ENCODE measurements at regions not wholly inside any gene's neighbourhood (a gene's known extent, or its start where the extent isn't known, plus 50 kb on each side); places are given as distances from the start of the nearest gene placed in this dataset.

DNA sequence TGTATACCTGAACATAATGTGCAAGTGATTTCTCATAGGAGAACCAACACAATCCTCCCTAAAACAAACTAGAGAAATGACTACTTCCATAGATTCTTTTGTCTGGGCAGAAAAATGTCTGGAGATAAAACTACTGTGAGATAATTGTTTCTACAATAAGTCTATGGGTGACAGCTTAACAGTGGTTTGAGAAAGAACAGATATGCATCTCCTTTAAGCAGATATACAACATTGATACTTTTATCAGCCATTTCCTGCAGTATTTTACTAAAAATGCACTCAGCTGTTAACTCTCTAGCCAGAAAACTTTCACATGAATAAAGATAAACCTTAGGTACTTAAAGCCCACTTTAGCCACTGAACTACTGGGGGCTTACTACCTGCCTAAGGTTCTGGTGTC lies 1132.4 kb downstream of the EFNB2 start:
- DNase-seq = no peak

DNA sequence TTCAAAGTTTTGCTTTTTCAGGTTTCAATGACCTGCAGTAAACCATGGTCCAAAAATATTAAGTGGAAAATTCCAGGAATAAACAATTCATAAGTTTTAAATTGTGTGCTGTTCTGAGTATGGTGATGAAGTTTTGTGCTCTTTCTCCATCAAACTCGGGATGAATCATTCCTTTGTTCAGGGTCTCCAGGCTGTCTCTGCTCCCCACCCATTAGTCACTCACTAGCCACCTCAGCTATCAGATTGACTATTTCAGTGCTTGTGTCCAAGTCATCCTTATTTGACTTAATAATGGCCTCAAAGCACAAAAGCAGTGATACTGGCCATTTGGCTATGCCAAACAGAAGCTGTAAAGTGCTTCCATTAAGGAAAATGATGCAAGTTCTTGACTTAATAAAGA lies 1140.4 kb downstream of the EFNB2 start:
- no peak for DNase-seq

GRCh38 chr13:105389373-105389772 lies 1146.1 kb downstream of the EFNB2 start:
- DNase-seq = no peak

GRCh38 chr13:105377452-105377851 lies 1158.0 kb downstream of the EFNB2 start:
- DNase-seq = no peak

DNA sequence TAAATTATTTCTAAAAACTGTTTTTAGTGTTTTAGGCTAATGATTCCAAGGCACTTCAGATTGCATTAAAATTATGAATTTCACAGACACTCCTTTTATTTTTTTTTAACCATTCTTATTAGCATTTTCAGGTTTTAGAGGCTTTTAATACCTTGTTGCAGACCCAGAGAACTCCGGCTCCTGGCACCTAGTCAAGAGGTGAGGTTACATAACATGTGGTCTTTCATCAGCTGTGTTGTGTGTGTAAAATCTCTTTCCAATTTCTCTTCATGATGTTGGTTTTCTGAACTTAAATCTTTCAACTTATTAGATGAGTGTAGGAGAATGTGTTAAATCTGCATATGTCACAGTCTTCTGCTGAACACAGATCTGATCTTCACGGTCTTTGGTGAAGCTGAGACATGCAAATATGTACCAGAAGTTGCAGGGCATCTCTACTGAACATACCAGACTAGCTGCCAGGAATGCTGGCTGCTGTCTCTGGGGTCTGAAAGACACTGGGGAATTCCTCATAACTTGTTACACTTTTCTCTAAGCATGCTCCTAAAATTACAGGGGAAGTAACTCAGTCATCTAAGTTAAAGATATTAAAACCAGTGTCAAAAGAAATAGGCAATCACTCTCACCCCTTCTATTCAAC lies 1165.3 kb downstream of the EFNB2 start:
- no peak for DNase-seq

DNA sequence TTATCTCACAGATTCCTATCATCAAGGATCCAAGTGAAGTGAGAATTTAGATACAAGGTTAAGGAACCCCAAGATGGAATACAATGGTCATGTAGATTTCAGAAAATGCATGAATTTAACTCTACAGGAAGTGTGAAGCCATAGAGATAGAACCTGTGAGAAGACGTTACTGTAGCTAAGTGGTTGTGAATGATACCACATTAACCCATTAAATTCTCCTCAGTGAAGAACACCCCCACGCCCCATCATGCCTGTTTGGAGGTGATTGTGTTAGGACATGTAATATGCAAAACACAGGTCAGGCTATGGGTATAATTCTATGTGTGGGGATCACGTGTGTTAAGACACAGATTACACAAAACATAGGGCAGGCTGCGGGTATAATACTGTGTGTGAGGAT lies 1166.7 kb downstream of the EFNB2 start:
- no peak for DNase-seq

DNA sequence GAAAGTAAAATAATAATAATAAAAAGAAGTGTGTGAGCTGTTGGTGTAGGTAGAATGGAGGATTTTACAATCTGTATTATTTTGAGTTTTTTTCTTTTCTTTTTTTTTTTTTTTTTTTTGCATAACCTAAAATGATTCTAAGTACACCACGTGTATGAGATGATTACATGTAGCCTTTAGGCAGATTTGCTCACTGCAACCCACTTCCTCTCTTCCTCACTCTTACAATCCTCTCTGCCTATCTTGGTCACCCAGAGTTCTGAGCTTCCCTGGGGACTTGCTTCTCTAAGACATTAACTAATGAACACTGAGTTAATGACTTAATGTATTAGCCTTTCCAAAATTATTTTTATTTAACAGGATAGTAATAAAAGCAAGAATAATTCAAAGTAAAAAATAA lies 1169.6 kb downstream of the EFNB2 start:
- no peak for DNase-seq

DNA sequence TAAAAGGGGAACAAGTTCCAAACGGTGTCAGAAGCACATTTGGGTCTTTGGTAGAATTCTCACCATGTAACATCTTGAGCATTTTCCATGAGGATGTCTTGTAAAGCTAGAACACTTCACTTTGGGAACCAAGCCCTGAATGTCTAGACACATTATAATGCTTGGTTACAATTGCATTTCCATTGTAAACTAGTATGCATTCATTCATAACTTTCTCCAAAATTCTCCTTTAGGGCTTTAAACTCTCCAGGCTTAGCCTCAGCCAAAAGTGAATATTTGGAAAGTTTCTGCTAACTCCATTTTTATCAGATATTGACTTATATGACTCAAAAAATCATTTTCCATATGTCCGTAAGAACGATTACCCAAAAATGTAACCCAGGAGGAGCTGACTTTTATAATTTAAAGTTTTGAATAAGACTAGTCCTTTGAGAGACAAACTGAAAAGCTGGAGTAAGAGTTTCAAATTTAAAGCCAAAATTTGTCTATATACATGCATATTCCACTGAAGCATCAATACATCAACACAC lies 1170.4 kb downstream of the EFNB2 start:
- no peak for DNase-seq

DNA sequence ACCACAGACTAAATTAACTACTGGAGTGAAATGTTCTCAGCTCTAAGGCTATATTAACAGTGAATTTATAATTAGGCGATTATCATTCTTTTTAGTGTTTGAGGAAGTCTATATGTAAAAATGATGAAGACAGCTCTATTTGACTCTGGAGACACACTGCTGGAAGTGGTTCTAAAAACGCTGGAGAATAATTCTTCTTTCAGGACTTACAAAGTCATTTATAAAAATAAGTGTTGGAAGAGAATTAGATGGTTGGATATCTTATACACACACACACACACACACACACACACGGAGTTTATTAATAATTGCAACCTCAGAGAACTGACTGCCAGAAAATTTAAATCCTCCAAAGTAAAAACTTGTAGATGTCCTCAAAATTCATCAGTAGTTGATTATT lies 1171.3 kb downstream of the EFNB2 start:
- DNase-seq = no peak

- DNase-seq = no peak
Measured at GRCh38 chr13:105363261-105364190, 1171.9 kb downstream of the EFNB2 start.

DNA sequence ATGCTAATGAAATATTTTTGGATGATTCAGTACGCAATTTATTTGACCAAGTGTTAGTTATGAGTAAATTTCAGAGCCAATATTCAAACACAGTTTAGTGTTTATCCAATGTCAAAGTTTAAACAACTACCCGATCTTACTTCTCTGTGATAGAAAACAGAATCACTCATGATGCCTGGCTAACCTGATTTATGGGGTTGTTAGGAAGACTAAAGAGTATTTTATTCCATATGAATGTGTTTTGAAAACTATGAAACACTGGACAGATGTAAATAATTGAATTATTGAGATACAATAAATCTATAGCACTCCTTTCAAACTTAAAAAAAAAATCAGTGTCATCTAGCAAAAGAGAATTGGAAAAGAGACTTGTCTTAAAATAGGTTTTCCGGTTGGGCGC lies 1181.8 kb downstream of the EFNB2 start:
- DNase-seq = no peak

DNA sequence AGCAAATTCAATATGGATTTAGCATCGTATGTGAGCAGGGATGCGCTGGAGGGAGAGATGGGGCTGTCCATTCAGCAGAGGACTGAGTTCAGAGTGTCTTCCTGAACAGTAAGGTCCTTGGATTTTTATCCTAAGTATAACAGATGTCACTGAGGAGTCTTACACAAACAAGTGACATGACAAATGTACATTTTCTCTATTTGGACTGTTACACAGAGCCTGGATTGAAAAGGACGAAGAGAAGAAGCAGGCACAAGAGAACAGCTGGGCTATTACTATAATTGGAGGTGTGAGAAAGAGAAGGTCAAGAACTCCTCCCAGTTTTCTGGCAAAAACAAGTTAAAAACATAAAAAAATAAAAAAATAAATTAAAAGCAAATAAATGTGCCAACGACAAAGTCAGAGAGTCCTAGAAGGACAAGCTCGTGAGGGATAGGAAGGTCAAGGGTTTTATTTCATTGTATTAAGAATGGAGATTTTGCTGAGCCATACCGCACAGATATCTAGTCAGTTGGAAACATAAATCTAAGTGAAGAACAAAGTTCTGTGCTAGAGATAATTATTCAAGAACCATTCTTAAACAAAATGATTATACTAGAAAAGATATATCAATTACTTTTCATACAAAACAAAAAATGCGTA lies 1186.3 kb downstream of the EFNB2 start:
- peak; percentile 30 for DNase-seq

GRCh38 chr13:105346141-105346775 lies 1189.2 kb downstream of the EFNB2 start:
- DNase-seq = no peak

DNA sequence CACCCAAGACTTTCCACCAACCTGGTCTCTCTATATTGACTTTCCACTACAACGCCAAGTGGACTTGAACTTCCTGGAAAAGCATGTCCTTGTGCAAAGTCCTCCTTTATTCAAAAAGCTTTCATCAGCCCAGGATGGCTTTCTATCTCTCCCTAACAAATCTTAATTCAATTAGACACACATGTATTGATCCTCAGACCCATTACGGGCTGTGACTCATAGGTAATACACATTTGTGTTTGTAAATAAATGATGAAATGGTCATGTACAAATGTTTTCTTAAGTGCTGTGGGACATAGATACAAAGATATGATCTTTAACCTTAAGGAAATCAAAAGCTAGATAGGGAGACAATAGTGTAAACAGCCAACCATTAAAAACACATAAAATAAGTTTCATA lies 1189.7 kb downstream of the EFNB2 start:
- DNase-seq = no peak

DNA sequence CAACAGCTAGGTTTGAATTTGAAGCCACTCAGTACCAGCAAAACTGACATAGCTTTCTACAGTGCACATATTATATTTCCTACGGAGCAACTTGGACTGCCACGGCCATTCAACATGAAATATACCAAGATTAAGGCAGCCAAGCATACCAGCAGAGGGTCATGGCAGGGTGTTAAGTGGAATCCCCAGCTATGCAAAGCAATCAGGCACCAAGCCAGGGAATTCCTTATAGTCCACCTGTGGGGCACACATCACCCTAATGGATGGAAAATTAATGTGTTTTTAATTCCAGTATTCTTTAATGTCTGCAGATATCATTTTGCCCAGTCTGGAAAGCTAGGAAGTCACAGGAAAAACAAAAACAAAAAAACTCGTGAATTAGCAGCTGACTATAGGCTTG lies 1190.3 kb downstream of the EFNB2 start:
- no peak for DNase-seq

DNA sequence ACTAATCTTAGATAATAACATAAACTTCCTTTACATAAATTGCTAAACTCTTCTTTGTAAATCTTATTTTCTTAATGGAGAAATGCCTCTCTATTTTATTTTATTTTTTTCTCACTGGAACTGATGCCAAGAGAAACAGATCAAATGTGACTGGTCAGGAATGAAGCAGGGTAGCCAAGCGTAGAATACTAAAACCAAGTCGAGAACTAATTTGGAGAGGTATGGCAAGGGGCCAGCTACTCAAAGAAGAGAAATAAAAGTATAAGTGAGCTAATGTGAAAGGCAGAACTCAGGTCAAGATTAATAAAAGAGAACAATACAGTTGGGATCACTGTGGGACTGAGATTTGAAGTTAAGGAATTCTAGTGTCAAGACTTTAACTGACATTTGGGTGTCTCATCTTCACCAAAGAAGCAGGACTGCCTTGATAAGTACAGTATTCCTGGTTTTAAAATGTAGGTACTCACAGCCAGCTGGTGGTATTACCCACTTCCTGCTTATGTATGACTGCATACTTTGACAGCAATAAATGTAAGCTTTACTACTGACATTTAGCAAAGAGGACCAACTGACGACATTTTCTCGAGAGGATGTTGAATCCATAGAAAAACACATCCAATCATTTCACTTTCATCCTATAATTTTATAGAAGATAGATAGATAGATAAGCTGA lies 1192.2 kb downstream of the EFNB2 start:
- DNase-seq = no peak

DNA sequence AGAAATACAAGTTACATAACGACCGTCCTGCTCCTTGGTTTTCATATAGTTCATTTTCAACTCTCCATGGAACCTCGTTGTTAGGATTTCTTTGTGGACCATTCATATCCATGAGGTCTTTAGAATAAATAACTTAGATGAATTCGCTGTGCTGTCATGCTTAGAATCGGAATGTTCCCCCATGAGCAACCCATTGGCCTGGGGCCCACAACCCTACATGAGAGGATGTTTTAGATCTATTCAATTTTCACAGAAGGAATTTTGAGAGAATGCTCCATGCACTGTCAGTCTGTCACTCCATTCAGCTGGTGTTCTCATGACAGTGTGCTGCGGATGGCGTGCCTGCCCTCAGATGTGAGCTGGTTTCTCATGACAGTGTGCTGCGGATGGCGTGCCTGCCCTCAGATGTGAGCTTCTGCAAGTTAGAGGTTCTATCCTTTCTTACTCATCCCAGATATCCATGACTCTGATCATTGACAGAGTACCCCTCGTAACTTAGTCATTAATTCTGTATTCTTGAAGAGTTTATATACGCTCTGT lies 1193.1 kb downstream of the EFNB2 start:
- no peak for DNase-seq

DNA sequence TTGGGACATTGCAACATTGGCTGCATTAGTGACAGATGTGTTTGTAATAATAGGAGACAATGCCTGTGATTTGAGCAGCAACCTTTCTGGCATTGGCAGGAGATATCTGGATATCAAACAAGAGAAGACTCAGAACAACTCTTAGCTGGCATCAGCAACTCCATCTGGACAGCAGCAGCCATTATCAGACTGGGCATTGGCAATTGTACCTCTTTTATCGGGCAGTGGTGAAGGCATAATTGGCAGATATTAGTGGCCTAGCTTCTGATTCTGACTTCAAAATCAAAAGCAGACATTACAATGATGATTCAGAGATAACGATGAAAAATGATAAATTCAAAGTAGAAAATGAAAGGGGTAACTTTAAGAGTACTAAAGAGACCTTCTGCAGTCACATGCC lies 1193.7 kb downstream of the EFNB2 start:
- no peak for DNase-seq

DNA sequence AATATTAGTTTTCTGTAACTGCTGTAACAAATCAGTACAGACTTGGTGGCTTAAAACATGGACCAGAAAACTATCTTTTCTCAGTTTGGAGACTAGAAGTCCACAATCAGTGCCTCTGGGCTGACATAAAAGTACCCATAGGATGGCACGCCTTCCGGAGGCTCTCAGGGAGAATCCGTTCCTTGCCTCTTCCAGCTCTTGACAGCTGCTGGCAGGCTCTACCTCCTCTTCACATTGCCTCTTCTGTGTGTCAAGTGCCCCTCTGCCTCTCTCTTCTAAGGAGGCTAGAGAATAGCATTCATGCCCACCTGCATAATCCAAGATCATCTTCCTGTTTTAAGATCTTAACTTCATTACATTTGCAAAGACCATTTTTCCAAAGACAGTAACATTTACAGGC lies 1194.2 kb downstream of the EFNB2 start:
- DNase-seq = no peak

- DNase-seq = no peak
Measured at GRCh38 chr13:105340061-105340606, 1195.3 kb downstream of the EFNB2 start.

DNA sequence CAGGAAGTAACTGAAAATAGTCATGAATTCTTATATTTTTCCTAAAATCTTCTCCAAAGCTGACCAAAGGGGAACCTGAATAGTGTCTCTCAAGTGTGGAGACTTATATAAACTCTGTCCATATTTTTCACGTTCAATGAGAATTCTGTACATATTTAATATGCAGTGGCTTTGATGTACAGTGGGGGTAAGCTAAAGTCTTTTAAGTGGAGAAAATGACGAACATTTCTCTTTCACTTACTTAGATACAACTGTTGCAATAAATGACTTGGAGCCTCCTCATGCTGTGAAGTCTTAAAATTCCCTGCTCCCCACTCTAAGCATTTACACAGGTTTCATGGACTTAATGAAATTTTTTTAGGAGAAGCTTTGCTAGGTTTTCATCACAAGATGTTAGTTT lies 1196.7 kb downstream of the EFNB2 start:
- DNase-seq = no peak

GRCh38 chr13:105338006-105338405 lies 1197.5 kb downstream of the EFNB2 start:
- no peak for DNase-seq
